ENCODE measurements at regions not wholly inside any gene's neighbourhood (a gene's known extent, or its start where the extent isn't known, plus 50 kb on each side); places are given as distances from the start of the nearest gene placed in this dataset.

- H3K36me3 ChIP-seq (ENCODE audit: insufficient read depth, low read length, poor library complexity, severe bottlenecking) = no peaks in the 10 kb centered on the region
- no peaks in the 10 kb centered on the region for H3K9me3 ChIP-seq (ENCODE audit: low read depth, low read length, poor library complexity, severe bottlenecking)
- H3K4me1 ChIP-seq (ENCODE audit: insufficient read depth, low read length, poor library complexity, severe bottlenecking) = no peaks in the 10 kb centered on the region
- H3K4me3 ChIP-seq (ENCODE audit: low read depth, low read length, poor library complexity, severe bottlenecking) = no peak overlapping the region
- intact Hi-C loops (cut with micrococcal nuclease; ENCODE audit: unreplicated experiment) = no loop called here
- no peak overlapping the region for H3K27ac ChIP-seq (ENCODE audit: low read depth, low read length, poor library complexity, severe bottlenecking)
- no peak for DNase-seq (ENCODE audit: low spot score)
- TF ChIP-seq CTCF (conservative IDR thresholded peaks at IDR 0.05; ENCODE audit: low read depth, low read length) (no peak), EZH2 (IDR thresholded peaks at IDR 0.05; ENCODE audit: borderline replicate concordance, low read depth, low read length, poor library complexity, severe bottlenecking) (no peak)
- no TSS peak for BruUV-seq (replicated peaks)
- ChIA-PET CTCF (no interaction called here), POLR2A (ENCODE audit: low non-redundant PET) (no interaction called here)
- no peaks in the 10 kb centered on the region for H3K27me3 ChIP-seq (replicated peaks; ENCODE audit: insufficient read depth, low read depth, low read length, poor library complexity)
These were observed 1284.2 kb downstream of the ADGRL3 start for GRCh38 chr4:62484357-62484756.

DNA sequence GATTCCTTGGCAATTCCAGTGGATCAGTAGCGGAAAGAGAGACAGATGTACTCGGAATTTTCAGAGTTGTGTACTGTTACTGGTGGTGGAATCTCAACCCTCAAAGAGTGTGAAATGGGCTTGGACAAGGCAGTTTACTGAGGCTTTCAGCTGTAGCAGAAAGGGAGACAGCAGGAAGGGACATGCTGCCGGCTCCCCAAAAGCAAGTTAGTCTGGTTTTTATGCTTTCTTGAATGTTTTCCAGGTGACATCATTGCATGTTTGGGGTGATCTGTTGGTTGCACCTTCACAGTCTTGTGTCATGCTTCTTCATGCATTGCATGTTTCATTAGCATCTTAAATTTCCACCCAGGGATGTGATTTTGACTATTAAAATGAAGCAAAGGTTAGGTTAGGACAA, 1282.2 kb downstream of the ADGRL3 start:
- ChIA-PET CTCF (no interaction called here), POLR2A (ENCODE audit: low non-redundant PET) (no interaction called here)
- DNase-seq (ENCODE audit: low spot score) = no peak
- intact Hi-C loops (cut with micrococcal nuclease; ENCODE audit: unreplicated experiment) = no loop called here
- no peaks in the 10 kb centered on the region for H3K4me1 ChIP-seq (ENCODE audit: insufficient read depth, low read length, poor library complexity, severe bottlenecking)
- H3K9me3 ChIP-seq (ENCODE audit: low read depth, low read length, poor library complexity, severe bottlenecking) = no peaks in the 10 kb centered on the region
- no peak overlapping the region for H3K4me3 ChIP-seq (ENCODE audit: low read depth, low read length, poor library complexity, severe bottlenecking)
- no peaks in the 10 kb centered on the region for H3K36me3 ChIP-seq (ENCODE audit: insufficient read depth, low read length, poor library complexity, severe bottlenecking)
- no peak overlapping the region for H3K27ac ChIP-seq (ENCODE audit: low read depth, low read length, poor library complexity, severe bottlenecking)
- H3K27me3 ChIP-seq (replicated peaks; ENCODE audit: insufficient read depth, low read depth, low read length, poor library complexity) = no peaks in the 10 kb centered on the region
- no TSS peak for BruUV-seq (replicated peaks)
- TF ChIP-seq EZH2 (IDR thresholded peaks at IDR 0.05; ENCODE audit: borderline replicate concordance, low read depth, low read length, poor library complexity, severe bottlenecking) = no peak
- TF ChIP-seq CTCF (conservative IDR thresholded peaks at IDR 0.05; ENCODE audit: low read depth, low read length) = no peak

DNA sequence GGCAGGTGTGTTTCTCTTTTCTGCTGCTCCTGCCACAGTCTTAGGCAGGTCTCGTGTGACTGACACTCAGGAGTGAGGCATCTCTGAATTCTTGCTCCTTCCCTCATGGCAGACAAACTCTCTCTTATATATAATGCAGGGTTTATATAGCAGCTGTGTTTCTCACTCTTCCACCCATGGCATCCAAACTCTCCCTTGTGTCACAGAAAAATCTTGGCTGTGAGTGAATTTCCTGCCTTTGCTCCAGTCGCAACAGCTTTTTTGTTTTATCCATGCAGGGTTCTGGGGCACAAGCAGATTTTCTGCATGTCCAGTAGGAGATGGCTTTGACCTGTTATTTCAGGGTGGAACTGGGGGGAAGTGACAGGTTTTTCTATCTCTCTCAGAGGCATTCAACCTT, 1275.5 kb downstream of the ADGRL3 start:
- no peak for TF ChIP-seq CTCF (conservative IDR thresholded peaks at IDR 0.05; ENCODE audit: low read depth, low read length)
- TF ChIP-seq EZH2 (IDR thresholded peaks at IDR 0.05; ENCODE audit: borderline replicate concordance, low read depth, low read length, poor library complexity, severe bottlenecking) = no peak
- H3K27ac ChIP-seq (ENCODE audit: low read depth, low read length, poor library complexity, severe bottlenecking) = no peak overlapping the region
- no peaks in the 10 kb centered on the region for H3K9me3 ChIP-seq (ENCODE audit: low read depth, low read length, poor library complexity, severe bottlenecking)
- intact Hi-C loops (cut with micrococcal nuclease; ENCODE audit: unreplicated experiment) = no loop called here
- BruUV-seq (replicated peaks) = no TSS peak
- H3K4me3 ChIP-seq (ENCODE audit: low read depth, low read length, poor library complexity, severe bottlenecking) = no peak overlapping the region
- DNase-seq (ENCODE audit: low spot score) = no peak
- H3K27me3 ChIP-seq (replicated peaks; ENCODE audit: insufficient read depth, low read depth, low read length, poor library complexity) = no peaks in the 10 kb centered on the region
- ChIA-PET POLR2A (ENCODE audit: low non-redundant PET) (no interaction called here), CTCF (no interaction called here)
- H3K36me3 ChIP-seq (ENCODE audit: insufficient read depth, low read length, poor library complexity, severe bottlenecking) = no peaks in the 10 kb centered on the region
- H3K4me1 ChIP-seq (ENCODE audit: insufficient read depth, low read length, poor library complexity, severe bottlenecking) = no peaks in the 10 kb centered on the region

Measured in A673 (cell line).